HepG2 (cell line): ENCODE measurements at regions not wholly inside any gene's neighbourhood (a gene's known extent, or its start where the extent isn't known, plus 50 kb on each side); places are given as distances from the start of the nearest gene placed in this dataset.

Experiments
- ATAC-seq: fragments of 200-7000 bp; cut with Tn5 transposase; 3 replicates; pipeline ENCODE4 v1.9.1; 2020; ENCODE audit warnings: mild to moderate bottlenecking, moderate library complexity
- BruUV-seq: library from RNA; stranded (reverse); fragments of 400-500 nt; replicated peaks from 2 replicates; lab custom pipeline; 2021; lab: Mats Ljungman, UMichigan
- CTCF ChIA-PET: fragments of 300-600 bp; formaldehyde crosslinking; extraction: SDS; loops from one replicate; lab custom pipeline; 2021; ENCODE audit warnings: low total read pairs, inconsistent platforms, low intra/inter-chr PET ratio; lab: Yijun Ruan, JAX
- POLR2A ChIA-PET: fragments of 350-600 bp; sonication (Branson Sonifier 250); formaldehyde crosslinking; loops from one replicate; lab custom pipeline; 2020; ENCODE audit warnings: antibody characterized with exemption, inconsistent platforms; lab: Yijun Ruan, JAX
- DNase-seq: peaks from one replicate; pipeline ENCODE4 v3.0.0-alpha.2; 2015; ENCODE audit warnings: low spot score
- FAIRE-seq: peaks from 3 replicates; lab custom pipeline; 2011; peaks lifted over from hg19 to GRCh38; lab: Jason Lieb, UNC
- H2AFZ ChIP-seq: one replicate; pipeline ENCODE4 v1.6.1; 2011; ENCODE audit warnings: low read length, inconsistent platforms
- H3K27ac ChIP-seq: fragments of 300-600 bp; 3 replicates; pipeline ENCODE4 v1.8.0; 2011; ENCODE audit warnings: mixed run types, mild to moderate bottlenecking, mixed read lengths, low read length, inconsistent platforms; ENCODE audit not compliant: insufficient read depth; ENCODE audit errors: extremely low read length
- H3K27me3 ChIP-seq, 2 experiments: fragments of 200-600 bp in 1 of 2; 2 replicates in 1 of 2; 3 replicates in 1 of 2; pipeline versions ENCODE4 v1.6.0 to v1.8.0; 2011; ENCODE audit warnings: low read length in 2 of 2, mild to moderate bottlenecking in 2 of 2, moderate library complexity in 2 of 2, inconsistent platforms in 1 of 2; ENCODE audit not compliant: insufficient read depth in 2 of 2, control insufficient read depth in 1 of 2
- H3K36me3 ChIP-seq, 2 experiments: fragments of 200-600 bp in 1 of 2; replicated peaks in 1 of 2; 2 replicates in 1 of 2; 3 replicates in 1 of 2; pipeline versions ENCODE4 v1.5.1 to v1.8.0; 2011; ENCODE audit warnings: low read length in 2 of 2, inconsistent platforms in 1 of 2; ENCODE audit not compliant: insufficient read depth in 2 of 2, control insufficient read depth in 1 of 2
- H3K4me1 ChIP-seq: 2 replicates; pipeline ENCODE4 v1.5.1; 2012; ENCODE audit warnings: low read length, inconsistent platforms; ENCODE audit not compliant: insufficient read depth
- H3K4me2 ChIP-seq: 2 replicates; pipeline ENCODE4 v1.6.0; 2011; ENCODE audit warnings: low read depth, low read length, inconsistent platforms
- H3K4me3 ChIP-seq, 3 experiments: fragments of 200-600 bp in 1 of 3; sonication (generic), shearing (Covaris generic) in 1 of 3; replicated peaks in 1 of 3; 2 replicates each; pipeline ENCODE4 v1.5.1; 2011 to 2016; ENCODE audit warnings: low read length in 3 of 3, inconsistent platforms in 2 of 3, low read depth in 2 of 3, mild to moderate bottlenecking in 2 of 3, control low read depth in 1 of 3, mixed read lengths in 1 of 3; ENCODE audit not compliant: insufficient read depth in 1 of 3
- H3K79me2 ChIP-seq: one replicate; pipeline ENCODE4 v1.6.1; 2011; ENCODE audit warnings: low read length, inconsistent platforms; ENCODE audit not compliant: insufficient read depth
- H3K9ac ChIP-seq: 2 replicates; pipeline ENCODE4 v1.6.0; 2011; ENCODE audit warnings: mild to moderate bottlenecking, low read depth, low read length, inconsistent platforms; ENCODE audit not compliant: insufficient read depth
- H3K9me3 ChIP-seq: 2 replicates; pipeline ENCODE4 v1.5.1; 2012; ENCODE audit warnings: mild to moderate bottlenecking, low read length
- H4K20me1 ChIP-seq: 2 replicates; pipeline ENCODE4 v1.6.0; 2011; ENCODE audit warnings: inconsistent platforms, mild to moderate bottlenecking, low read length, moderate library complexity; ENCODE audit not compliant: insufficient read depth
- CEBPZ ChIP-seq: IDR thresholded peaks from 2 replicates; pipeline ENCODE4 v1.6.1; 2012; ENCODE audit warnings: low read length, improper control_type of control experiment
- ELF4 ChIP-seq: sonication (generic); formaldehyde crosslinking; IDR thresholded peaks from 2 replicates; pipeline ENCODE4 v1.5.0; 2020; ENCODE audit warnings: missing genetic modification reagents, mild to moderate bottlenecking, moderate library complexity, borderline replicate concordance
- FOSL2 ChIP-seq: sonication (generic); formaldehyde crosslinking; IDR thresholded peaks from 2 replicates; pipeline ENCODE4 v1.4.0; 2020; ENCODE audit warnings: missing genetic modification reagents
- GATA4 ChIP-seq: sonication (generic); IDR thresholded peaks from 2 replicates; pipeline ENCODE4 v1.6.1; 2016; ENCODE audit warnings: antibody characterized with exemption, low read depth, borderline replicate concordance
- HMGXB4 ChIP-seq, 2 experiments: sonication (generic) in 1 of 2; formaldehyde crosslinking in 1 of 2; IDR thresholded peaks; 2 replicates each; pipeline versions ENCODE4 v1.4.0 to v1.6.1; 2018 to 2020; ENCODE audit warnings: missing genetic modification reagents in 2 of 2, borderline replicate concordance in 1 of 2, low read depth in 1 of 2, mild to moderate bottlenecking in 1 of 2, missing biosample characterization in 1 of 2
- IKZF4 ChIP-seq: sonication (generic); formaldehyde crosslinking; IDR thresholded peaks from 2 replicates; pipeline ENCODE4 v1.5.1; 2020; ENCODE audit warnings: borderline replicate concordance, mild to moderate bottlenecking, low read depth, missing genetic modification reagents; ENCODE audit errors: not compliant biosample characterization
- IRF1 ChIP-seq: sonication (generic); formaldehyde crosslinking; IDR thresholded peaks from 2 replicates; pipeline ENCODE4 v1.4.0; 2020; ENCODE audit warnings: low read depth, mild to moderate bottlenecking, missing genetic modification reagents
- MAFG ChIP-seq: sonication (generic); formaldehyde crosslinking; IDR thresholded peaks from 2 replicates; pipeline ENCODE4 v1.5.1; 2020; ENCODE audit warnings: mild to moderate bottlenecking, missing genetic modification reagents
- NCOA2 ChIP-seq: sonication (generic); formaldehyde crosslinking; IDR thresholded peaks from 2 replicates; pipeline ENCODE4 v1.8.0; 2022; ENCODE audit warnings: inconsistent platforms
- SRSF9 ChIP-seq: fragments of 200-400 bp; formaldehyde crosslinking; IDR thresholded peaks from 2 replicates; pipeline ENCODE4 v1.6.1; 2018; ENCODE audit warnings: borderline replicate concordance, mild to moderate bottlenecking, low read depth, low read length; ENCODE audit not compliant: insufficient read depth, poor library complexity, severe bottlenecking
- ZNF207 ChIP-seq: fragments of 450-650 bp; IDR thresholded peaks from 2 replicates; pipeline ENCODE4 v1.6.1; 2016; ENCODE audit warnings: antibody characterized with exemption, borderline replicate concordance
- ZNF225 ChIP-seq: sonication (generic); formaldehyde crosslinking; IDR thresholded peaks from 2 replicates; pipeline ENCODE4 v1.4.0; 2020; ENCODE audit warnings: mild to moderate bottlenecking, missing genetic modification reagents
- ZNF251 ChIP-seq: sonication (generic); formaldehyde crosslinking; IDR thresholded peaks from 2 replicates; pipeline ENCODE4 v1.9.0; 2021; ENCODE audit warnings: mild to moderate bottlenecking, missing genetic modification reagents
- ZNF337 ChIP-seq: sonication (generic); formaldehyde crosslinking; IDR thresholded peaks from 2 replicates; pipeline ENCODE4 v1.5.1; 2020; ENCODE audit warnings: missing genetic modification reagents, low read depth, mild to moderate bottlenecking, borderline replicate concordance
- ZNF569 ChIP-seq: sonication (generic); formaldehyde crosslinking; IDR thresholded peaks from 2 replicates; pipeline ENCODE4 v1.5.0; 2020; ENCODE audit warnings: mild to moderate bottlenecking, missing genetic modification reagents, moderate library complexity, borderline replicate concordance
- ZNF672 ChIP-seq: sonication (generic); formaldehyde crosslinking; IDR thresholded peaks from 2 replicates; pipeline ENCODE4 v1.8.1; 2022; ENCODE audit warnings: missing genetic modification reagents
- ZNF768 ChIP-seq: sonication (generic); formaldehyde crosslinking; IDR thresholded peaks from 2 replicates; pipeline ENCODE4 v1.4.0; 2020; ENCODE audit warnings: missing genetic modification reagents
- WGBS: methylation state at CpG from one replicate; pipeline ENCODE4 v1.1.6; 2017; ENCODE audit warnings: low lambda C conversion rate; 5-methylcytosine and 5-hydroxymethylcytosine counted together
- in situ Hi-C: cut with HindIII; loops from 2 replicates; pipeline ENCODE4 v1.10.0; 2017; ENCODE audit warnings: low pct_unique_long_range_greater_than_20kb; ENCODE audit not compliant: extremely low pct_ligation_motif_present
- intact Hi-C: fragments of 100-400 bp; cut with micrococcal nuclease; formaldehyde crosslinking; loops from one replicate; pipeline ENCODE4 v1.10.0; 2022; ENCODE audit not compliant: unreplicated experiment
- TF ChIP-seq, protein P1 (sequence below): sonication (generic); formaldehyde crosslinking; IDR thresholded peaks from 2 replicates; pipeline ENCODE4 v1.4.0; 2020; ENCODE audit warnings: mild to moderate bottlenecking, missing genetic modification reagents

GRCh38 chr4:35358001-35358584 lies 886.2 kb downstream of the ARAP2 start:
- H3K79me2 ChIP-seq = no peaks in the 10 kb centered on the region
- in situ Hi-C loops (no loop called here), intact Hi-C loops (no loop called here)
- H3K4me3 ChIP-seq = no peak overlapping the region
- DNase-seq (no peak), ATAC-seq (no peak), FAIRE-seq (no peak)
- no peaks in the 10 kb centered on the region for H3K4me1 ChIP-seq
- no peak overlapping the region for H3K4me2 ChIP-seq
- no peak overlapping the region for H3K9ac ChIP-seq
- BruUV-seq = no TSS peak
- WGBS = 10% methylated on average over 3 of the region's 3 CpGs
- H3K27me3 ChIP-seq = no peaks in the 10 kb centered on the region
- H4K20me1 ChIP-seq = no peaks in the 10 kb centered on the region
- CTCF ChIA-PET = no interaction called here
- POLR2A ChIA-PET = no interaction called here
- no peak overlapping the region for H2AFZ ChIP-seq
- H3K27ac ChIP-seq = no peak overlapping the region
- TF ChIP-seq HMGXB4 (CRISPR knock-in tag; IDR thresholded peaks at IDR 0.05; ENCODE audit: borderline replicate concordance in 1 of 2, low read depth in 1 of 2) = no peak
- no peak for TF ChIP-seq NCOA2 (CRISPR knock-in tag)
- no peak for TF ChIP-seq CEBPZ
- TF ChIP-seq ZNF768 = no peak
- TF ChIP-seq ZNF225 (CRISPR knock-in tag) = no peak
- TF ChIP-seq IKZF4 (CRISPR knock-in tag) = no peak
- no peak for TF ChIP-seq ZNF251
- TF ChIP-seq GATA4 = no peak
- no peak for TF ChIP-seq ZNF672 (CRISPR knock-in tag)
- TF ChIP-seq SRSF9 = no peak
- no peak for TF ChIP-seq MAFG (CRISPR knock-in tag)
- TF ChIP-seq IRF1 (CRISPR knock-in tag) = no peak
- TF ChIP-seq ZNF337 (CRISPR knock-in tag) = no peak
- TF ChIP-seq ELF4 (CRISPR knock-in tag) = no peak
- no peak for TF ChIP-seq FOSL2 (CRISPR knock-in tag)
- no peak for TF ChIP-seq ZNF207
- TF ChIP-seq, protein P1, sequence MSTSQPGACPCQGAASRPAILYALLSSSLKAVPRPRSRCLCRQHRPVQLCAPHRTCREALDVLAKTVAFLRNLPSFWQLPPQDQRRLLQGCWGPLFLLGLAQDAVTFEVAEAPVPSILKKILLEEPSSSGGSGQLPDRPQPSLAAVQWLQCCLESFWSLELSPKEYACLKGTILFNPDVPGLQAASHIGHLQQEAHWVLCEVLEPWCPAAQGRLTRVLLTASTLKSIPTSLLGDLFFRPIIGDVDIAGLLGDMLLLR = no peak
- TF ChIP-seq ZNF569 (CRISPR knock-in tag) = no peak
- TF ChIP-seq, all 625 proteins: peak for 0
- Histone ChIP-seq H3K36me3 (no peaks in the 10 kb centered on the region), H3K9me3 (peaks cover 4% of the 10 kb centered on the region)
